Sigmoid colon (tissue), 4 donors: ENCODE measurements at regions not wholly inside any gene's neighbourhood (a gene's known extent, or its start where the extent isn't known, plus 50 kb on each side); places are given as distances from the start of the nearest gene placed in this dataset.

Experiments
- CTCF ChIP-seq, 4 experiments: fragments of 450-650 bp in 3 of 4; fragments of 200-600 bp in 1 of 4; IDR thresholded peaks; one replicate each; pipeline ENCODE4 v1.5.1; 2016 to 2019; ENCODE audit warnings: antibody characterized with exemption in 4 of 4, mild to moderate bottlenecking in 3 of 4, moderate library complexity in 2 of 4
- EP300 ChIP-seq, 4 donors: sonication (generic); formaldehyde crosslinking; IDR thresholded peaks; one replicate each; pipeline ENCODE4 v1.6.1; 2017; ENCODE audit warnings: antibody characterized with exemption in 4 of 4
- POLR2A ChIP-seq, 2 donors: fragments of 450-650 bp; IDR thresholded peaks; one replicate each; pipeline ENCODE4 v1.6.1; 2016; ENCODE audit warnings: antibody characterized with exemption in 2 of 2, mild to moderate bottlenecking in 2 of 2, moderate library complexity in 2 of 2
- POLR2AphosphoS5 ChIP-seq, 4 donors: sonication (generic); formaldehyde crosslinking; IDR thresholded peaks; one replicate each; pipeline ENCODE4 v1.6.1; 2017; ENCODE audit warnings: antibody characterized with exemption in 4 of 4

GRCh38 chr9:12182806-12183205 lies 510.4 kb upstream of the TYRP1 start:
- no peak for TF ChIP-seq CTCF (IDR thresholded peaks at IDR 0.05)
- TF ChIP-seq POLR2AphosphoS5 (IDR thresholded peaks at IDR 0.05): no peak
- TF ChIP-seq POLR2A (IDR thresholded peaks at IDR 0.05): no peak
- TF ChIP-seq EP300 (IDR thresholded peaks at IDR 0.05): no peak
